T47D (cell line): ENCODE measurements at regions not wholly inside any gene's neighbourhood (a gene's known extent, or its start where the extent isn't known, plus 50 kb on each side); places are given as distances from the start of the nearest gene placed in this dataset.
"Not testable (repeated sequence)": the region's sequence is repeated elsewhere in the genome, so short reads cannot be mapped to it uniquely, and the experiment has no call there.

Experiments
- DNase-seq, 2 experiments: peaks; one replicate each; pipeline versions ENCODE4 v3.0.0 to v3.0.0-alpha.2; 2011 to 2012; ENCODE audit warnings: low read depth in 1 of 2, low spot score in 1 of 2
- JUND ChIP-seq: IDR thresholded peaks from 2 replicates; pipeline ENCODE4 v1.6.1; 2012; ENCODE audit warnings: low read depth
- in situ Hi-C: cut with HindIII; loops from 2 replicates; pipeline ENCODE4 v1.10.0; 2016; ENCODE audit warnings: low sequenced_read_pairs, low pct_unique_long_range_greater_than_20kb

- TF ChIP-seq JUND = no peak
- no peak for DNase-seq
- in situ Hi-C loops = no loop called here
Measured at GRCh38 chr13:109333893-109334651, 452.3 kb downstream of the IRS2 start.

GRCh38 chr13:109332506-109333499, 453.6 kb downstream of the IRS2 start:
- in situ Hi-C loops = no loop called here
- DNase-seq = no peak
- TF ChIP-seq JUND = no peak

- in situ Hi-C loops = no loop called here
- TF ChIP-seq JUND = no peak
- no peak for DNase-seq
Measured at GRCh38 chr13:109331898-109332297, 454.5 kb downstream of the IRS2 start.

GRCh38 chr13:109331011-109331433, 455.4 kb downstream of the IRS2 start:
- TF ChIP-seq JUND = no peak
- in situ Hi-C loops = no loop called here
- no peak for DNase-seq

- no peak for TF ChIP-seq JUND
- no peak for DNase-seq
- in situ Hi-C loops = no loop called here
Measured at GRCh38 chr13:109330123-109330522, 456.3 kb downstream of the IRS2 start.

- in situ Hi-C loops = no loop called here
- no peak for DNase-seq
- TF ChIP-seq JUND = no peak
Measured at GRCh38 chr13:109329175-109329574, 457.2 kb downstream of the IRS2 start.

GRCh38 chr13:109326601-109327000, 459.8 kb downstream of the IRS2 start:
- in situ Hi-C loops = no loop called here
- no peak for TF ChIP-seq JUND

GRCh38 chr13:109323338-109323737, 463.0 kb downstream of the IRS2 start:
- no peak for TF ChIP-seq JUND
- in situ Hi-C loops = no loop called here
- no peak for DNase-seq

More at GRCh38 chr13:109326601-109327000, 459.8 kb downstream of the IRS2 start:
- no peak for DNase-seq

GRCh38 chr13:109318945-109319590, 467.3 kb downstream of the IRS2 start:
- in situ Hi-C loops = no loop called here
- no peak for TF ChIP-seq JUND
- no peak for DNase-seq

- no peak for DNase-seq
- no peak for TF ChIP-seq JUND
- in situ Hi-C loops = no loop called here
Measured at GRCh38 chr13:109315481-109315880, 470.9 kb downstream of the IRS2 start.

- no peak for TF ChIP-seq JUND
- in situ Hi-C loops = no loop called here
- no peak for DNase-seq
Measured at GRCh38 chr13:109314101-109314500, 472.3 kb downstream of the IRS2 start.

GRCh38 chr13:109312399-109312798, 474.0 kb downstream of the IRS2 start:
- in situ Hi-C loops = no loop called here
- no peak for TF ChIP-seq JUND
- DNase-seq = no peak

GRCh38 chr13:109311431-109311976, 474.9 kb downstream of the IRS2 start:
- in situ Hi-C loops, DNase-seq: not testable (repeated sequence)
